Activated T-helper 9 cell treated with anti-CD3 and anti-CD28 coated beads, Interleukin-2, amount 50 U/mL, for 16 hours (primary cell): ENCODE measurements at regions not wholly inside any gene's neighbourhood (a gene's known extent, or its start where the extent isn't known, plus 50 kb on each side); places are given as distances from the start of the nearest gene placed in this dataset.

Experiments
- DNase-seq: peaks from one replicate; pipeline ENCODE4 v3.0.0-alpha.2; 2020; ENCODE audit warnings: low read depth

DNA sequence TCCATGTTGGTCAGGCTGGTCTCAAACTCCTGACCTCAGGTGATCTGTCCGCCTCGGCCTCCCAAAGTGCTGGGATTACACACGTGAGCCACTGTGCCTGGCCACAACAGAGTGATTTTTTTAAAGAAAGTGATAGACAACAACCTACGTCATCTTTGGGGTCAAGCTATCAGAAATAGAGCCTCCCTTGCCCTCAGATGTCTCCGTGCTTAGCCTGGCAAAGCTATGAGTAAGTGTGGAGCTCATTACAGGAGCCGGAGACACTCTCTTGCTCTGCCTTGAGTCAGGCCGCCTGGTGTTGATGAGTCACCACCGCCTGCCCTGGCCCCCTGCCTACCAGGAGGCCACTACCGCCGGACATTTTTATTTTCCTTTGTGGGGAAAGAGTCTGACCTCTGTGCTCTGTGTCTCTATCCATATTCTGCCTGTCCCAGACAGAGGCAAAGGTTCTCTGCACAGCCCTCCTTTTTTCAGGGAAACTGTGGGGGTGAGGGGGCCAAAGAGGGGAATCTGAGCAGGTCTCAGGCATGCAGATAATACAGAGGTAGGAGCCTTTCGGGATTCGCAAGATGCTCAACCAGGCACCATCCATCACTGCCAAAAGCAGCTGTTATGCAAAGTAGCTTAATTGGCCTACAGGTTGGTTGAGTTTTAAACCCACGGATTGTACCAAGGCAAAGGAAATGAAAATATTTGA is 123.7 kb upstream of the CPEB4 start:
- DNase-seq = no peak

GRCh38 chr5:173765029-173765644 is 123.0 kb upstream of the CPEB4 start:
- DNase-seq = no peak

DNA sequence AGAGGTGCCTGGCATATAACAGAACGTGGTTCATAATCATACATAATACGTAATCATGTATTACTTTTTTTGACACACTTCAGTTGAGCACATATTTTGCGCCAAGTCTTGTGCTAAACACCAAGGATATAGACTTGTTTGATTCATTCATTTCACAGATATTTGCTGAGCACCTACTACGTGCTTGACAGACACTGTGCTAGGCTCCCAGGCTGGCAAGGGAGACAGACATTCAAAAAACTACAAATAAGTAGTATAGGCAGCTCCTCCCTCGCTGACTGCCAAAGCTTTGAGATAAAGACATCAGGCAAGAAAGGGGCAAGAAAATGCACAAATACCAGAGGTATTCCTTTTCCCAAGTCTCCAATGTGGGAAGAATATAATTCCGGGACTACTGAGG is 122.5 kb upstream of the CPEB4 start:
- DNase-seq = no peak

DNA sequence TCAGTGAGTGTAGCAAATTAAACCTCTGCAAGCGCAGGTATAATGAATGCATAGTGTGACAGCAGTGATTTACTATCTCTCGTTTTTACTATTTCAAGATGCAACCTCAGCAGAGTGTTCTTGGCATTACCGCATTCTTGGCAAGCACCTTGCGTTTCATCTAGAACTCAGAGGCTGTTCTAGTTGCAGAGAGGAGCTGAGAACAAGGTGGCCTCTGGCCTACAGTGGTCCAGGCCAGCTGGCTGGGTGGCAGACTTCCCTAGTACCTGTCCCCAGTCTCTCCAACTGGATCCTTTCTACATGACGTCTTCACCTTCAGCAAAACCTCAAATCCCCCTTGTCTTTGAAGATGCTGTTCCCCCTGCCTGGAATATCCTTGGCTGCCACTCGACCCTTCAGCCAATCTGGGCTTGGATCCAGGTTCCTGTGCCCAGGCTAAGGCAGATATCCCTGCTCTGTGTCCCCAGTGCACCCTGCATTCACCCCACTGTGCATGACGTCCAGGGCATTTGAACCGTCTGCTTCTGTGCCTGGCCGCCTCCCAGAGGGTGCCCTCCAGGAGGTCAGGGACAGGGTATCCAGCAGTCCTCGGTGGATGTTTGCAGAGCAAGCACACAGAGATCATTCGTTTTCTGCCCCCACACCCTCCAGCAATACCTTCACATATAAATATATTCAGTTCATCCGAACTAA is 120.4 kb upstream of the CPEB4 start:
- DNase-seq = no peak

GRCh38 chr5:173768267-173768806 is 119.8 kb upstream of the CPEB4 start:
- DNase-seq = no peak

- no peak for DNase-seq
Observed at GRCh38 chr5:173768891-173769290, 119.3 kb upstream of the CPEB4 start.

DNA sequence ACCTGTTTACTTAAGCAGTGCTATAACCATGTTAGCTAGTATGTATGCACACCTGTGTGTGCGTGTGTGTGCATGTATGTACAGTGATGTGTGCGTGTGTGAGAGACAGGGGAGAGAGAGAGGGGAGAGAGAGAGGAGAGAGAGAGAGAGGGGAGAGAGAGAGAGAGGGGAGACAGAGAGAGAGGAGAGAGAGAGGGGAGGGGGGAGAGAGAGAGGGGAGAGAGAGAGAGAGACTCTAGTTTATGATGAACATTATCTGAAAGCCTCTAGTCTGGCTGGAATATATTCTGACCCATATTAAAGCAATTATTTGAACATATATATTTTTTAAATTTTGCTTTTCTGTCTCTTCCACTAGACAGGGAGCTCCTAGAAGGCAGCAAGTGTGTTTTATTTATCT is 117.5 kb upstream of the CPEB4 start:
- no peak for DNase-seq

DNA sequence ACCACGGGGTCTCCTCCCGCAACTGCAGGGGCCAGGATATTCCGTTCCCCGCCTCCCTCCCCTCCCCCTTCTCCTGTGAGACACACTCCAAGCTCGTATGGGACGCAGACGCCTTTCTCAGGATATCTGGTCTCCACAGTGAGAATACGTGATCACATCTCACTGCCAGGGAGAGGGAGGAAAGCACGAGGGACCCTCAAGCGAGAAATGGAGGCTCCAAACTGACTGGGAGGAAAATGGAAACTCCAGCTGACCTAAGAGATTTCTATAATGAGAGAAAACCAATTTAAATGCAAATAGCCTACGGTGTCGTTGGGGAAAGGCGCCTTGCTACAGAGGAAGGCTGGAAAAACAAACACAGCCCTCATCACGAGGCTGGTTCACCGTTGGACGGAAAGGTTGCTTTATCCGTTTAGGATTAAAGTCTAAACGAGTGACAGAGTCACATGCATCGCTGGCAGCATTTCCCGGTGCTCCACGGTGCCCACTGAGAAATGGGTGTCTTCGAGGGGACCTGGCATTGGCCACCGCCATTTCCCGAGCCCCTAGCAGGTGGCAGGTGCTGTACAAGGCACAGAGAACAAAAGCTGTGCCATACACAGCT is 116.9 kb upstream of the CPEB4 start:
- no peak for DNase-seq

DNA sequence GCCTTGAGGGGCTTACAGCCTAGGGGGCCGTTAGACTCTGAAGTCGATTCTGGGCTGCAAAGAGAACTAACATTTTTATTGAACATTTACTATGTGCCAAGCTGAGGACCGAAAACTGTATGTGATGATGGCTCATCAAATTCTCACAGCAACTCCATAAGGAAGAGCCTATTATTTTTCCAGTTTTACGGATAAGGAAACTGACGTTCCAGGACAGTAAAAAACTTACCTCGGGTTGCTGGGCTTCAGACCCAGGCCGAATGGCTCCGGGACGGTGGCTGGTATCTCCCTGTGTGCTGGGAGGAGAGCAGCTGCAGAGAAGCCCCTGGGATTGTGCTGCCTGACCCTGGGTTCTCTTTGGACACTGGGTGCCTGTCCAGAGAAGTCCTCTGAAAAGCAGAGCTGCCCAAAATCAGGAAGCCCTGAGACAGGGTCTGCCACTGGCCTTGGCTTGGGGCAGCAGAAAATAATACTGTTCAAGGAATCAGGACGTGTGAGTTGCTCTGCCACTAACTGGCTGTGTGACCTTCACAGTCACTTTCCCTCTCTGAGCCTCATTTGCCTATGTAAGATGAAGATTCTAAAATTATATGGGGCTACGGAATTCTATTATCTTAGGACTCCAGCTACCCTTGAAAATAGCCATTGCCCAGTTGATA is 116.3 kb upstream of the CPEB4 start:
- DNase-seq = no peak

- no peak for DNase-seq
Observed at GRCh38 chr5:173772384-173773059, 115.6 kb upstream of the CPEB4 start.

DNA sequence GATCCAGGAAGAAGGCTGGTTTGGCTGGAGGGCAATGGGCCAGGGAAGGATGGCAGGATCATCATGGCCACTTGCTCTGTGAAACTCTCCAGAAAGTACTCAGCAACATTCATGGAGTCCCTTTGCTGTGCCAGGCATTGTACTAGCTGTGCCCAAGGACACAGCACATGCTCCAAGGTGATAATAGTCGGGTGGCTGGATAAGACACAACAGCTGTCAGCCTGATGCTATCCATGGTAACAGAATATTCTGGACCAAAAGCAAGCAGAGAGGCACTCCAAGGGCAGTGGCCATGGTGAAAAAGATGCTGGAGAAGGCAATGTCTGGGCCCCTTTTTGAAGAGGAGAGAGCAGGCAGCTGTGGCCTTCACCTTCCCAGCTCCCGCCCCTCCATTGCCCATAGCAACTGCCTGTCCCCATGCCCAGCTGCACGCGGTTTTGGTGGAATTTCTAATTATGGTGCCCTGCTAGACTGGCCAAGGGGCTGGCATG is 113.8 kb upstream of the CPEB4 start:
- DNase-seq = no peak

GRCh38 chr5:173775261-173776197 is 112.6 kb upstream of the CPEB4 start:
- no peak for DNase-seq

GRCh38 chr5:173777149-173777548 is 111.0 kb upstream of the CPEB4 start:
- DNase-seq = no peak

DNA sequence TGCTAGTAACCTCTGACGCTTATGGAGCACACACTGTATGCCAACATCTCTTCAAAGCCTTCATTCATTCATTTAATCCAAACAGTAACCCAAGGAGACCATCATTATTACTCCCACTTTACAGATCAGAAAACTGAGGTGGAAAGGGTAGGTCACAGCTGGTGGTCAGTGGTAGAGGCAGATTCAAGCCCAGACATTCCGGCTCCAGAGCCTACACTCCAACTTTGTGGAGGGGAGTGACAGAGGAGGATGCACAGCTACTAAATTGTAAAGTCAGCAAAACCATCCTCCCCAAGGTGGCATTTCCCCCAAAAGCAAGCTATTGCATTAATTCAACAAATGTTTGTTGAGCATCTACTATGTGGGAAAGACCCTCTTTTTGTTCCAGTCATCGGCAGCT is 110.5 kb upstream of the CPEB4 start:
- no peak for DNase-seq

GRCh38 chr5:173778152-173778782 is 109.9 kb upstream of the CPEB4 start:
- DNase-seq = no peak

DNA sequence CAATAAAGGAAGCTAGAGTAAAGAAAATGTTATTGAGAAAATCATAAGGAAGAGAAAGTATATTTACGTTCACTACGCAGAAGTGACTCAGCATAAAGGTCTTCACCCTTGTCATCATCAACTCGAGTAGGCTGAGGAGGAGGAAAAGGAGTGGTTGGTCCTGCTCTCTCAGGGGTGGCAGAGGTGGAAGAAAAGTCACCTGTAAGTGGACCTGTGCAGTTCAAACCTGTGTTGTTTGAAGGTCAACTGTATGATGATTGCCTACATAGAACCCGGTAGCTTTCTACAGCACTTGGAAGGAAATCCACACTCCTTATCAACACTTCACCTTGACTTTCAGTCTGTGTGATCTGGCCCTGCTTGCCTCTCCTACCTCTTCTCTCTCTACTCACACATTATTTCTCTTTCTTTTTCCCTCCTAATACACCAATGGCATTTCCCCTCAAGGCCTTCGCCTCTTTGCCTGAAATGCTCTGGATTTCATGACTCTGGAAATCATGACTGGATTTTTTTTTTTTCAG is 109.3 kb upstream of the CPEB4 start:
- DNase-seq = no peak

GRCh38 chr5:173780235-173781234 is 107.6 kb upstream of the CPEB4 start:
- DNase-seq = no peak

- no peak for DNase-seq
Observed at GRCh38 chr5:173781432-173781815, 106.7 kb upstream of the CPEB4 start.
